HL-60 (cell line): ENCODE measurements at regions not wholly inside any gene's neighbourhood (a gene's known extent, or its start where the extent isn't known, plus 50 kb on each side); places are given as distances from the start of the nearest gene placed in this dataset.

ENCODE experiments used
- GABPA ChIP-seq: IDR thresholded peaks from 2 replicates; pipeline ENCODE4 v1.6.1; 2012; ENCODE audit warnings: low read depth
- POLR2AphosphoS5 ChIP-seq: IDR thresholded peaks from 2 replicates; pipeline ENCODE4 v1.6.1; 2012; ENCODE audit warnings: low read depth
- TF ChIP-seq, protein P1 (sequence below): IDR thresholded peaks from one replicate; pipeline ENCODE4 v1.5.1; 2011; ENCODE audit warnings: low read length, control low read depth, inconsistent platforms; ENCODE audit not compliant: insufficient read depth
- TF ChIP-seq, protein P2 (sequence below): IDR thresholded peaks from 2 replicates; pipeline ENCODE4 v1.6.1; 2012; ENCODE audit warnings: low read depth; ENCODE audit not compliant: insufficient replicate concordance

DNA sequence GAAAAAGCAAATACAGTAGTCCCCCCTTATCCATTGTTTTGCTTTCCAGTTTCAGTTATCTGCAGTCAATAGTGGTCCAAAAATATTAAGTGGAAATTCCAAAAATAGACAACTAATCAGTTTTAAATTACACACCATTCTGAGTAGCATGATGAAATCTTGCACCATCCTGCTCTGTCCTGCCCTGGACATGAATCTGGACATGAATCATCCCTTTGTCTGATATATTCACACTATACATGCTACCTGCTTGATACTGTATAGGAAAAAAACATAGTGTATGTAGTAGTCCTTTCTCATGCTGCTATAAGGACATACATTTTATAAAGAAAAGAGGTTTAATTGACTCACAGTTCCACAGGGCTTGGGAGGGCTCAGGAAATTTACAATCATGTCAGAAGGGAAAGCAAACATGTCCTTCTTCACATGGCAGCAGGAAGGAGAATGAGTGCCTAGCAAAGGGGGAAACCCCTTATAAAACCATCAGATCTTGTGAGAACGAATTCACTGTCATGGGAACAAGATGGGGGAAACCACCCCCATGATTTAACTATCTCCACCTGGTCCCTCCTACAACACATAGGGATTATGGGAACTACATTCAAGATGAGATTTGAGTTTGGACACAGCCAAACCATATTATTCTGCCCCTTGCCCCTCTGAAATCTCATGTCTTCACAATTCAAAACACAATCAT lies 153.9 kb downstream of the ARRDC3 start:
- TF ChIP-seq, protein P1, sequence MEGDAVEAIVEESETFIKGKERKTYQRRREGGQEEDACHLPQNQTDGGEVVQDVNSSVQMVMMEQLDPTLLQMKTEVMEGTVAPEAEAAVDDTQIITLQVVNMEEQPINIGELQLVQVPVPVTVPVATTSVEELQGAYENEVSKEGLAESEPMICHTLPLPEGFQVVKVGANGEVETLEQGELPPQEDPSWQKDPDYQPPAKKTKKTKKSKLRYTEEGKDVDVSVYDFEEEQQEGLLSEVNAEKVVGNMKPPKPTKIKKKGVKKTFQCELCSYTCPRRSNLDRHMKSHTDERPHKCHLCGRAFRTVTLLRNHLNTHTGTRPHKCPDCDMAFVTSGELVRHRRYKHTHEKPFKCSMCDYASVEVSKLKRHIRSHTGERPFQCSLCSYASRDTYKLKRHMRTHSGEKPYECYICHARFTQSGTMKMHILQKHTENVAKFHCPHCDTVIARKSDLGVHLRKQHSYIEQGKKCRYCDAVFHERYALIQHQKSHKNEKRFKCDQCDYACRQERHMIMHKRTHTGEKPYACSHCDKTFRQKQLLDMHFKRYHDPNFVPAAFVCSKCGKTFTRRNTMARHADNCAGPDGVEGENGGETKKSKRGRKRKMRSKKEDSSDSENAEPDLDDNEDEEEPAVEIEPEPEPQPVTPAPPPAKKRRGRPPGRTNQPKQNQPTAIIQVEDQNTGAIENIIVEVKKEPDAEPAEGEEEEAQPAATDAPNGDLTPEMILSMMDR, result no peak
- no peak for TF ChIP-seq POLR2AphosphoS5
- TF ChIP-seq, protein P2, sequence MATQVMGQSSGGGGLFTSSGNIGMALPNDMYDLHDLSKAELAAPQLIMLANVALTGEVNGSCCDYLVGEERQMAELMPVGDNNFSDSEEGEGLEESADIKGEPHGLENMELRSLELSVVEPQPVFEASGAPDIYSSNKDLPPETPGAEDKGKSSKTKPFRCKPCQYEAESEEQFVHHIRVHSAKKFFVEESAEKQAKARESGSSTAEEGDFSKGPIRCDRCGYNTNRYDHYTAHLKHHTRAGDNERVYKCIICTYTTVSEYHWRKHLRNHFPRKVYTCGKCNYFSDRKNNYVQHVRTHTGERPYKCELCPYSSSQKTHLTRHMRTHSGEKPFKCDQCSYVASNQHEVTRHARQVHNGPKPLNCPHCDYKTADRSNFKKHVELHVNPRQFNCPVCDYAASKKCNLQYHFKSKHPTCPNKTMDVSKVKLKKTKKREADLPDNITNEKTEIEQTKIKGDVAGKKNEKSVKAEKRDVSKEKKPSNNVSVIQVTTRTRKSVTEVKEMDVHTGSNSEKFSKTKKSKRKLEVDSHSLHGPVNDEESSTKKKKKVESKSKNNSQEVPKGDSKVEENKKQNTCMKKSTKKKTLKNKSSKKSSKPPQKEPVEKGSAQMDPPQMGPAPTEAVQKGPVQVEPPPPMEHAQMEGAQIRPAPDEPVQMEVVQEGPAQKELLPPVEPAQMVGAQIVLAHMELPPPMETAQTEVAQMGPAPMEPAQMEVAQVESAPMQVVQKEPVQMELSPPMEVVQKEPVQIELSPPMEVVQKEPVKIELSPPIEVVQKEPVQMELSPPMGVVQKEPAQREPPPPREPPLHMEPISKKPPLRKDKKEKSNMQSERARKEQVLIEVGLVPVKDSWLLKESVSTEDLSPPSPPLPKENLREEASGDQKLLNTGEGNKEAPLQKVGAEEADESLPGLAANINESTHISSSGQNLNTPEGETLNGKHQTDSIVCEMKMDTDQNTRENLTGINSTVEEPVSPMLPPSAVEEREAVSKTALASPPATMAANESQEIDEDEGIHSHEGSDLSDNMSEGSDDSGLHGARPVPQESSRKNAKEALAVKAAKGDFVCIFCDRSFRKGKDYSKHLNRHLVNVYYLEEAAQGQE, result no peak
- TF ChIP-seq GABPA, result no peak
